ENCODE measurements at regions not wholly inside any gene's neighbourhood (a gene's known extent, or its start where the extent isn't known, plus 50 kb on each side); places are given as distances from the start of the nearest gene placed in this dataset.

- TF ChIP-seq CTCF (conservative IDR thresholded peaks at IDR 0.05 in 1 of 2, IDR thresholded peaks at IDR 0.05 in 1 of 2; ENCODE audit: low read depth in 1 of 2, low read length in 2 of 2) (no peak), EZH2 (IDR thresholded peaks at IDR 0.05; ENCODE audit: low read length, missing control alignments) (no peak)
Observed at GRCh38 chr16:66269617-66270332, 96.7 kb upstream of the CDH5 start.
